HL-60 (cell line): ENCODE measurements at regions not wholly inside any gene's neighbourhood (a gene's known extent, or its start where the extent isn't known, plus 50 kb on each side); places are given as distances from the start of the nearest gene placed in this dataset.

ENCODE experiments used
- DNase-seq, 2 experiments: peaks; one replicate each; pipeline ENCODE4 v3.0.0-alpha.2; 2010 to 2020; ENCODE audit warnings: low read depth in 1 of 2, low spot score in 1 of 2
- H3K27ac ChIP-seq: fragments of 250-450 bp; sonication (Bioruptor Pico); replicated peaks from 2 replicates; pipeline ENCODE4 v1.5.1; 2020; ENCODE audit warnings: mild to moderate bottlenecking, moderate library complexity
- H3K27me3 ChIP-seq: fragments of 250-450 bp; sonication (Bioruptor Pico); 2 replicates; pipeline ENCODE4 v1.5.1; 2021; ENCODE audit warnings: mild to moderate bottlenecking, moderate library complexity; ENCODE audit not compliant: insufficient read depth, poor library complexity, severe bottlenecking
- H3K4me3 ChIP-seq: replicated peaks from 2 replicates; pipeline ENCODE4 v1.5.1; 2011; ENCODE audit warnings: mild to moderate bottlenecking, control low read depth, low read length; ENCODE audit not compliant: insufficient read depth
- GABPA ChIP-seq: IDR thresholded peaks from 2 replicates; pipeline ENCODE4 v1.6.1; 2012; ENCODE audit warnings: low read depth
- POLR2AphosphoS5 ChIP-seq: IDR thresholded peaks from 2 replicates; pipeline ENCODE4 v1.6.1; 2012; ENCODE audit warnings: low read depth
- REST ChIP-seq: IDR thresholded peaks from 2 replicates; pipeline ENCODE4 v1.6.1; 2012; ENCODE audit warnings: low read depth; ENCODE audit not compliant: insufficient replicate concordance
- SPI1 ChIP-seq: IDR thresholded peaks from 2 replicates; pipeline ENCODE4 v1.6.1; 2012; ENCODE audit warnings: low read depth, mild to moderate bottlenecking, borderline replicate concordance
- TF ChIP-seq, protein P1 (sequence below): IDR thresholded peaks from one replicate; pipeline ENCODE4 v1.5.1; 2011; ENCODE audit warnings: low read length, control low read depth, inconsistent platforms; ENCODE audit not compliant: insufficient read depth

- TF ChIP-seq POLR2AphosphoS5 (no peak), SPI1 (no peak), REST (no peak), GABPA (no peak)
- TF ChIP-seq, protein P1, sequence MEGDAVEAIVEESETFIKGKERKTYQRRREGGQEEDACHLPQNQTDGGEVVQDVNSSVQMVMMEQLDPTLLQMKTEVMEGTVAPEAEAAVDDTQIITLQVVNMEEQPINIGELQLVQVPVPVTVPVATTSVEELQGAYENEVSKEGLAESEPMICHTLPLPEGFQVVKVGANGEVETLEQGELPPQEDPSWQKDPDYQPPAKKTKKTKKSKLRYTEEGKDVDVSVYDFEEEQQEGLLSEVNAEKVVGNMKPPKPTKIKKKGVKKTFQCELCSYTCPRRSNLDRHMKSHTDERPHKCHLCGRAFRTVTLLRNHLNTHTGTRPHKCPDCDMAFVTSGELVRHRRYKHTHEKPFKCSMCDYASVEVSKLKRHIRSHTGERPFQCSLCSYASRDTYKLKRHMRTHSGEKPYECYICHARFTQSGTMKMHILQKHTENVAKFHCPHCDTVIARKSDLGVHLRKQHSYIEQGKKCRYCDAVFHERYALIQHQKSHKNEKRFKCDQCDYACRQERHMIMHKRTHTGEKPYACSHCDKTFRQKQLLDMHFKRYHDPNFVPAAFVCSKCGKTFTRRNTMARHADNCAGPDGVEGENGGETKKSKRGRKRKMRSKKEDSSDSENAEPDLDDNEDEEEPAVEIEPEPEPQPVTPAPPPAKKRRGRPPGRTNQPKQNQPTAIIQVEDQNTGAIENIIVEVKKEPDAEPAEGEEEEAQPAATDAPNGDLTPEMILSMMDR = no peak
- Histone ChIP-seq H3K4me3 (no peak overlapping the region), H3K27me3 (no peaks in the 10 kb centered on the region), H3K27ac (no peak overlapping the region)
- DNase-seq = no peak
These were observed 1142.9 kb upstream of the SORCS1 start for GRCh38 chr10:108307250-108307924.

DNA sequence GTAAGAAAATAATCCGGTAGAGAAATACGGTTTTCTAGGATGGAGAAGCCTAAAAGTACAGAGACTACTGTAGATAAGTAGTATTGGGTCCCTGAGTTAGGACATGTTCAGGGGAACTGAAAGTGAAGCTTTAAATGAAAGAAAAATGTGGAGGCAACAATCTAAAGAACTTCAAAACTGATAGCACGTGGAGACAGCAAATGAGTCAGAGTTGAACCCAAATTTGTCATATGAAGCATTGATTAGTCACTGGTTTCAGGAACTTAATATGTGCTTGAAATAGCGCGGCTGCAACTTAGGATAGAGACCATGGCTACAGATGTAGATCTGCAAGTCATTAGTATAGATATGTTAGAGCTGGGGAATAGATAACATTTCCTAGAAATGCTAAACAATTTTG is 1138.6 kb upstream of the SORCS1 start:
- Histone ChIP-seq H3K27ac (no peak overlapping the region), H3K27me3 (no peaks in the 10 kb centered on the region), H3K4me3 (no peak overlapping the region)
- TF ChIP-seq SPI1 (no peak), POLR2AphosphoS5 (no peak), REST (no peak), GABPA (no peak)
- TF ChIP-seq, protein P1 = no peak
- DNase-seq = no peak

DNA sequence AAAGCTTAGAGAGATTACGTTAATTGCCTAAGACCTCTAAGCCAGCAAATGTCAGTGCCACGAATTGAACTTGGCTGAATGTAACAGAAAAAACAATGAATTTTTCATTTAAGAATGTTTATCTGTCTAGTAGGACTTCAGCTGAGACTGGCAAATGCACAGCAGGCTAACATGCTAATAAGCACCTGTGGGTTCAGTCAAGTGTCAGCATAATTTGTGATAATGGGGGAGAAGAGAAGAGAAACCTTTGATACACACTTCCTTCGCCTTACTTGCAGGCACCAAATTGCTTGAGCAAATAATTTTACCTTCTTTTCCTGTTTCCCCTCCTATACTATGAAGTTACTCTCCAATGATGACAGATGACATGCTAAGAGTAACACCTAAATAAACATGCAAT is 1136.5 kb upstream of the SORCS1 start:
- no peak for TF ChIP-seq POLR2AphosphoS5
- TF ChIP-seq, protein P1 = no peak
- TF ChIP-seq GABPA = no peak
- no peak for TF ChIP-seq REST
- no peak for TF ChIP-seq SPI1
- Histone ChIP-seq H3K27ac (no peak overlapping the region), H3K4me3 (no peak overlapping the region), H3K27me3 (no peaks in the 10 kb centered on the region)
- no peak for DNase-seq
